Inflammatory macrophage treated with lipopolysaccharide for 4 hours (primary cell): ENCODE measurements at regions not wholly inside any gene's neighbourhood (a gene's known extent, or its start where the extent isn't known, plus 50 kb on each side); places are given as distances from the start of the nearest gene placed in this dataset.
A peak's percentile ranks its signal among the peaks of the same experiment; 100 is the strongest.

Experiments used
- DNase-seq: peaks from one replicate; pipeline ENCODE4 v3.0.0-alpha.2; 2020

GRCh38 chr2:191738003-191738402, 60.1 kb downstream of the NABP1 start:
- no peak for DNase-seq

- DNase-seq = no peak
Measured at GRCh38 chr2:191738667-191739066, 60.7 kb downstream of the NABP1 start.

- no peak for DNase-seq
Measured at GRCh38 chr2:191739194-191739593, 61.3 kb downstream of the NABP1 start.

- no peak for DNase-seq
Measured at GRCh38 chr2:191740016-191740419, 62.1 kb downstream of the NABP1 start.

- no peak for DNase-seq
Measured at GRCh38 chr2:191740759-191741158, 62.8 kb downstream of the NABP1 start.

GRCh38 chr2:191746346-191747169, 68.6 kb downstream of the NABP1 start:
- no peak for DNase-seq

GRCh38 chr2:191747170-191747530, 69.2 kb downstream of the NABP1 start:
- DNase-seq = no peak

GRCh38 chr2:191748059-191748461, 70.1 kb downstream of the NABP1 start:
- DNase-seq = no peak

GRCh38 chr2:191748528-191749180, 70.7 kb downstream of the NABP1 start:
- no peak for DNase-seq

GRCh38 chr2:191749181-191749540, 71.2 kb downstream of the NABP1 start:
- DNase-seq = no peak

GRCh38 chr2:191754103-191754502, 76.2 kb downstream of the NABP1 start:
- no peak for DNase-seq

- no peak for DNase-seq
Measured at GRCh38 chr2:191756761-191757160, 78.8 kb downstream of the NABP1 start.

- DNase-seq = no peak
Measured at GRCh38 chr2:191757208-191757607, 79.3 kb downstream of the NABP1 start.

GRCh38 chr2:191758518-191759507, 80.9 kb downstream of the NABP1 start:
- peak; percentile 80 for DNase-seq

GRCh38 chr2:191759680-191760079, 81.7 kb downstream of the NABP1 start:
- no peak for DNase-seq

- DNase-seq = no peak
Measured at GRCh38 chr2:191760655-191761262, 82.8 kb downstream of the NABP1 start.

- DNase-seq = peak; percentile 33
Measured at GRCh38 chr2:191773136-191773535, 73.8 kb downstream of the CAVIN2 start.

- DNase-seq = no peak
Measured at GRCh38 chr2:191777351-191777750, 69.5 kb downstream of the CAVIN2 start.

GRCh38 chr2:191778041-191778440, 68.8 kb downstream of the CAVIN2 start:
- no peak for DNase-seq

- DNase-seq = no peak
Measured at GRCh38 chr2:191782351-191782750, 64.5 kb downstream of the CAVIN2 start.

GRCh38 chr2:191783416-191783815, 63.5 kb downstream of the CAVIN2 start:
- DNase-seq = peak; percentile 42
